Activated CD4-positive, alpha-beta T cell treated with anti-CD3 and anti-CD28 coated beads, Interleukin-2, Interleukin-4, amounts not matched to agents 100 ng/mL and 50 ng/mL, durations not matched to agents 16 hours and 8 hours (primary cell): ENCODE measurements at regions not wholly inside any gene's neighbourhood (a gene's known extent, or its start where the extent isn't known, plus 50 kb on each side); places are given as distances from the start of the nearest gene placed in this dataset.

Experiments used
- DNase-seq: peaks from one replicate; pipeline ENCODE4 v3.0.0-alpha.2; 2020; ENCODE audit warnings: low spot score

GRCh38 chr1:193514397-193514796 is 328.0 kb upstream of the B3GALT2 start:
- DNase-seq = no peak

GRCh38 chr1:193513032-193513431 is 326.6 kb upstream of the B3GALT2 start:
- no peak for DNase-seq

- DNase-seq = no peak
Observed at GRCh38 chr1:193504920-193505319, 318.5 kb upstream of the B3GALT2 start.

GRCh38 chr1:193498088-193498655 is 311.8 kb upstream of the B3GALT2 start:
- DNase-seq = no peak

- DNase-seq = no peak
Observed at GRCh38 chr1:193494368-193494767, 308.0 kb upstream of the B3GALT2 start.

GRCh38 chr1:193489191-193489590 is 302.8 kb upstream of the B3GALT2 start:
- no peak for DNase-seq

GRCh38 chr1:193487722-193488121 is 301.3 kb upstream of the B3GALT2 start:
- no peak for DNase-seq

- no peak for DNase-seq
Observed at GRCh38 chr1:193486671-193487229, 300.3 kb upstream of the B3GALT2 start.

GRCh38 chr1:193480755-193481154 is 294.3 kb upstream of the B3GALT2 start:
- no peak for DNase-seq

GRCh38 chr1:193479187-193479586 is 292.8 kb upstream of the B3GALT2 start:
- DNase-seq = peak; percentile 78

- no peak for DNase-seq
Observed at GRCh38 chr1:193476748-193477147, 290.3 kb upstream of the B3GALT2 start.

- DNase-seq = no peak
Observed at GRCh38 chr1:193473932-193474331, 287.5 kb upstream of the B3GALT2 start.

GRCh38 chr1:193472838-193473398 is 286.5 kb upstream of the B3GALT2 start:
- no peak for DNase-seq

- no peak for DNase-seq
Observed at GRCh38 chr1:193472430-193472829, 286.0 kb upstream of the B3GALT2 start.

- DNase-seq = no peak
Observed at GRCh38 chr1:193471981-193472380, 285.6 kb upstream of the B3GALT2 start.

- DNase-seq = no peak
Observed at GRCh38 chr1:193463326-193463932, 277.0 kb upstream of the B3GALT2 start.

- DNase-seq = no peak
Observed at GRCh38 chr1:193462629-193463320, 276.4 kb upstream of the B3GALT2 start.

GRCh38 chr1:193458628-193459027 is 272.2 kb upstream of the B3GALT2 start:
- peak; percentile 75 for DNase-seq

GRCh38 chr1:193457676-193458075 is 271.3 kb upstream of the B3GALT2 start:
- DNase-seq = peak; percentile 35

GRCh38 chr1:193456811-193457280 is 270.4 kb upstream of the B3GALT2 start:
- no peak for DNase-seq

- DNase-seq = no peak
Observed at GRCh38 chr1:193451606-193452005, 265.2 kb upstream of the B3GALT2 start.

GRCh38 chr1:193451001-193451400 is 264.6 kb upstream of the B3GALT2 start:
- no peak for DNase-seq
